ENCODE measurements at regions not wholly inside any gene's neighbourhood (a gene's known extent, or its start where the extent isn't known, plus 50 kb on each side); places are given as distances from the start of the nearest gene placed in this dataset.
"Not testable (repeated sequence)": the region's sequence is repeated elsewhere in the genome, so short reads cannot be mapped to it uniquely, and the experiment has no call there.

- DNase-seq (ENCODE audit: low spot score) = no peak
- intact Hi-C loops (cut with DNase I) = no loop called here
Observed at GRCh38 chr15:92705764-92706163, 50.2 kb upstream of the FAM174B start.

DNA sequence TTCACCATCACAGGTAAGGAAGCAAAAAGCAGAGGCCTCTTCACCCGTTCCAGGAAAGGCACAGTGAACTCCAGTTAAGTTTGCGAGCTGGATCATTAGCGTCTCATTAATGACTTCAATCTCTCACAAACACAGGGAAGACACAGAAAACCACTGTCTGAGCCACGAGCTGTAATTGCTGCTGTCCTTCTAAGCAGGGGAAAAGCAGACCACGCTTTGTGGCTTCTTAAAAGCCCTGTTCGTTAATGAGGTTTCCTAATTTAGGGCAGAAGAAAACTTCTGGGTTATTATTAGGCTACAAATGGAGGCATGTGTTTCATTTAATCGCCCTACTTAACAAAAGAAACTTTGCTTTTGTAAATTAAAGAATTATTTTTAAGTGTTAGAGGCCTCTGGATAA, 50.6 kb upstream of the FAM174B start:
- intact Hi-C loops (cut with DNase I) = no loop called here
- DNase-seq (ENCODE audit: low spot score) = no peak

GRCh38 chr15:92707880-92708551, 52.4 kb upstream of the FAM174B start:
- intact Hi-C loops (cut with DNase I) = no loop called here
- no peak for DNase-seq (ENCODE audit: low spot score)

GRCh38 chr15:92708635-92709034, 53.1 kb upstream of the FAM174B start:
- DNase-seq (ENCODE audit: low spot score) = no peak
- intact Hi-C loops (cut with DNase I) = no loop called here

GRCh38 chr15:92709110-92709790, 53.7 kb upstream of the FAM174B start:
- intact Hi-C loops (cut with DNase I) = no loop called here

GRCh38 chr15:92711457-92711831, 55.9 kb upstream of the FAM174B start:
- intact Hi-C loops (cut with DNase I) = no loop called here
- DNase-seq (ENCODE audit: low spot score) = no peak

More at GRCh38 chr15:92709110-92709790, 53.7 kb upstream of the FAM174B start:
- no peak for DNase-seq (ENCODE audit: low spot score)

DNA sequence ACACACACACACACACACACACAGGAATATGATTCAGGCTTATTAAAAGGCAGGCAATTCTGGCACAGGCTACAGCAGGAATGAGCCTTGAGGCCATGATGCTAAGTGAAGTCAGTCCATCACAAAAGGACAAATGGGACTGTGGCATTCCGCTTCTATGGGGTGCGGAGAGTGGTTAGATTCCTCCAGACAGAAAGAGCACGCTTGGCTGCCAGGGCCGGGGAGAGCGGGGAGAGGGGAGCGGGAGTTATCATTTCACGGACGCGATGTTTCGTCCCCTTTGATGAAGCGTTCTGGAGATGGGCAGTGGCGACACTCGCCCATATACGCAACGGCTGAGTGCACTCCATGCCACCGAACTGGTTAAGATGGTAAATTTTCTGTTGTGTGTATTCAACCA, 58.5 kb upstream of the FAM174B start:
- intact Hi-C loops (cut with DNase I) = no loop called here
- DNase-seq (ENCODE audit: low spot score) = no peak

- DNase-seq (ENCODE audit: low spot score) = peak; percentile 90
- intact Hi-C loops (cut with DNase I) = loop anchor here (5.0 kb wide), 2 partner anchors 192 to 197 kb away; no protein-coding TSS in a partner anchor
Observed at GRCh38 chr15:92714477-92715401, 59.2 kb upstream of the FAM174B start.

DNA sequence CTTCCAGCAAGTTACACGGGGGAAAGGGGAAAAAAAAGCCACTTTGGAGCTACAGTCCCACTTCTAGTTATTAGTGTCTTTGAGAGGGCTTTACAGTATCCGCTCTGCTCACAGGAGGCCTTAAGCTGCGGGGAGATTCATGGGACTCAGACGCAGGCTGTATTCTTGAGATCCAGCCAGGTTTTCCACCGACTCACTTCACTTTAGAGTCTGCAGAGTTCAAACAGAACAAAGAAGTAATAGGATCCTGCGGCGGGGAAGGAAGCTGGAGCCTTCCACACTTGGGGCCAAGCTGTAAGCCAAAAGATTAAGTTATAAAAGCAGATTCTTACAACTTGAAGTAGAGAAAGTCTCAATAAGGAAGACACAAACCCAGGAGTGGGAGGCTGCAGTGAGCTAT, 60.2 kb upstream of the FAM174B start:
- intact Hi-C loops (cut with DNase I) = loop anchor here (5.0 kb wide), 2 partner anchors 193 to 198 kb away; no protein-coding TSS in a partner anchor

DNA sequence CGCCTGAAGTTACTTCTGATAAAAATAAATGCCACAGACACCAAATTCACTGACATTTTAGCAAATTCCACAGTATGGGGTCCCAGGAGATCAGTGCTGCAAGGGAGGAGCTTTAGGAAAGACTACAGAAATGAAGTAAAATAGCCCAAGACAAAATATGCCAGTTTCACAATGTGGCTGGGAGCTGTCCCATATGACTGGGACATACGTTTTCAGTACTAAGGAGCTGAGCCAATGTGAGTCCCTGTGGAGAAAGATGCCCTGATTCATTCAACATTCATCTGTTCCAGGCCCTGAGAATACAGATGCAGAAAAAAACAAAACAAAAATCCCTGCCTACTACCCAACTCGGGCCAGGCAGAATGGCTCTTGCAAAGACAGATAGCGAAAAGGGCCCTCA, 63.4 kb upstream of the FAM174B start:
- intact Hi-C loops (cut with DNase I) = loop anchor here (5.0 kb wide), 2 partner anchors 197 to 202 kb away; no protein-coding TSS in a partner anchor
- DNase-seq (ENCODE audit: low spot score) = no peak

More for the DNA sequence above, 60.2 kb upstream of the FAM174B start:
- DNase-seq (ENCODE audit: low spot score) = no peak

DNA sequence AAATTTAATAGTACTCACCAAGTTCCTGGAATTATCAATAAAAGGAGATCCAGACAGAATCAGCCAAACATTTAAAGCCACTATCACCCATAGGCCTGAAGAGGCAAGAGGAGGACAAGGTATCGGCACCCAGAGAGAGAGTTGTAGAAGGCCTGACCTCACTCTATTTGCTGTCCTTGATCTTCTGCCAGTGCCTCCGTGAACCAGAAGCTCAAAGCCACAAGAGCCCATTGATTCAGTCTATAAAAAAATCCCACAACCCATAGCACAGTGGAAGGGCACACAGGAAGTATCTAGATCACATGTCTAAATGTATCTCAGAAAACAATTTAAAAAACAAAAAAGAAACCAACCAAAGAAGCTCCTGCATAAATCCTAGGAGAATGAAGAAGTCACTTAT, 68.6 kb upstream of the FAM174B start:
- intact Hi-C loops (cut with DNase I) = no loop called here
- DNase-seq (ENCODE audit: low spot score) = no peak

DNA sequence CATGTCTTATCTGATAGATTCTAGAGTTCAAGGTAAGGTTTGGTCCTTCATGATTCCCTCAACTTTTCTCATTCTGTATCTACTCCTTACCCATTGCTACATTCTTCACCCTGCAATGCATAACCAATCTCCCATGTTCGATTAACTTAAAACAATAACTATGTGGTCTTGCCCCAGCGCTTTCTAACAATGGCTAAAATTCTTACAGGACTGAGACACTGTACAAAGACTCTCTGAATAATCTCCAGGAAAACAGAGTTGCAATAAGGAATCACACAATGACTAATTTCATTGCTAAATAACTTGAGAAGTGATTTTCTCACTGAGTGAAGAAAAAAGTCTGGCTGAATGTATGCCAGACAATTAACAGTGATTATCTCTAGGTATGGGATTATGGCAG, 69.6 kb upstream of the FAM174B start:
- intact Hi-C loops (cut with DNase I) = no loop called here

GRCh38 chr15:92728266-92728665, 72.7 kb upstream of the FAM174B start:
- no peak for DNase-seq (ENCODE audit: low spot score)
- intact Hi-C loops (cut with DNase I) = no loop called here

More for the DNA sequence above, 69.6 kb upstream of the FAM174B start:
- no peak for DNase-seq (ENCODE audit: low spot score)

- intact Hi-C loops (cut with DNase I) = no loop called here
- DNase-seq (ENCODE audit: low spot score) = no peak
Observed at GRCh38 chr15:92733090-92733933, 77.7 kb upstream of the FAM174B start.

- DNase-seq (ENCODE audit: low spot score) = no peak
- intact Hi-C loops (cut with DNase I) = no loop called here
Observed at GRCh38 chr15:92733934-92734521, 78.5 kb upstream of the FAM174B start.

DNA sequence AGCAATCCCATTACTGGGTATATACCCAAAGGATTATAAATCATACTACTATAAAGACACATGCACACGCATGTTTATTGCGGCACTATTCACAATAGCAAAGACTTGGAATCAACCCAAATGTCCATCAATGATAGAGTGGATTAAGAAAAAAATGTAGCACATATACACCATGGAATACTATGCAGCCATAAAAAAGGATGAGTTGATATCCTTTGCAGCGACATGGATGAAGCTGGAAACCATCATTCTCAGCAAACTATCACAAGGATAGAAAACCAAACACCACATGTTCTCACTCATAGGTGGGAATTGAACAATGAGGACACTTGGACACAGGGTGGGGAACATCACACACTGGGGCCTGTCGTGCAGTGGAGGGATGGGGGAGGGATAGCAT, 83.7 kb upstream of the FAM174B start:
- intact Hi-C loops (cut with DNase I) = not testable (repeated sequence)

GRCh38 chr15:92745845-92746271, 90.3 kb upstream of the FAM174B start:
- DNase-seq (ENCODE audit: low spot score) = no peak
- intact Hi-C loops (cut with DNase I) = no loop called here

More for the DNA sequence above, 83.7 kb upstream of the FAM174B start:
- DNase-seq (ENCODE audit: low spot score) = not testable (repeated sequence)

GRCh38 chr15:92747047-92747446, 91.5 kb upstream of the FAM174B start:
- intact Hi-C loops (cut with DNase I) = no loop called here
- no peak for DNase-seq (ENCODE audit: low spot score)

GRCh38 chr15:92749216-92749615, 93.6 kb upstream of the FAM174B start:
- intact Hi-C loops (cut with DNase I) = no loop called here
- no peak for DNase-seq (ENCODE audit: low spot score)

Data from posterior vena cava (tissue), 2 donors.